ENCODE measurements at regions not wholly inside any gene's neighbourhood (a gene's known extent, or its start where the extent isn't known, plus 50 kb on each side); places are given as distances from the start of the nearest gene placed in this dataset.

DNA sequence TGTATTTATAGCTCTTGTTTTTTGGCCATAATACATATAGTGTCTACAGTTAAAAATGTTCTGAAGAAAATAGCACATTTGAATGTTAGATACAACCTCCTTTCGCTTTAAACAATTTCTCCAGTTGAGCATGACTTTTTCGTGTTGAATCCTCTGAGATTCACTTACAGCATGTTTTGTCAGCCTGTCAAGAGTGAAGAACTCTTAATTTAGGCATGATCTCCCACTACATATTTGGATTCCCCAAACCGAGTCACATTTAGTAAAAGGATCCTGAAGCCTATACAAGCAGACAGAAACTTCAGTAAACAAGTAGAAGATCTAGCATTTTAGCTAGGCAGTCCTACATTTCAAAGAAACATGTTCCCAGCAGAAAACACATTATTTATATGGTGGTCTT lies 796.6 kb downstream of the MCTP2 start:
- no peak for TF ChIP-seq RAD21 (IDR thresholded peaks at IDR 0.05; ENCODE audit: low read length)
- Histone ChIP-seq H3K4me3 (ENCODE audit: low read depth in 2 of 2, low read length in 1 of 2) (no peak overlapping the region), H3K79me2 (ENCODE audit: insufficient read depth) (no peaks in the 10 kb centered on the region), H3K36me3 (replicated peaks in 1 of 2; ENCODE audit: control insufficient read depth in 1 of 2, insufficient read depth in 2 of 2, low read length in 1 of 2) (no peaks in the 10 kb centered on the region), H3K27ac (ENCODE audit: low read depth in 2 of 2, low read length in 1 of 2) (no peak overlapping the region), H3K4me1 (ENCODE audit: control insufficient read depth in 1 of 2, insufficient read depth in 2 of 2, low read depth in 1 of 2, low read length in 1 of 2) (no peaks in the 10 kb centered on the region), H4K20me1 (ENCODE audit: insufficient read depth) (no peaks in the 10 kb centered on the region), H3K9me3 (0 out of 2 replicates have a peak, but pooled peaks cover 10% of the 10 kb centered on the region), H2AFZ (ENCODE audit: low read depth) (no peak overlapping the region), H3F3A (replicated peaks; ENCODE audit: insufficient read depth) (no peaks in the 10 kb centered on the region), H3K9me2 (no peaks in the 10 kb centered on the region), H3K4me2 (no peak overlapping the region), H3K9ac (no peak overlapping the region), H3K27me3 (ENCODE audit: insufficient read depth) (no peaks in the 10 kb centered on the region)
- POLR2A ChIA-PET: no interaction called here
- DNase-seq: no peak
- CTCF ChIA-PET: interaction anchor here (1.4 kb wide), 1 partner anchor 358 kb away, joined by 4 read pairs; no protein-coding TSS in a partner anchor
- WGBS (ENCODE audit: low lambda C conversion rate): 5% methylated on average over 3 of the region's 3 CpGs

- H3K27me3 ChIP-seq (ENCODE audit: insufficient read depth): no peaks in the 10 kb centered on the region
- no peaks in the 10 kb centered on the region for H4K20me1 ChIP-seq (ENCODE audit: insufficient read depth)
- H3K4me1 ChIP-seq (ENCODE audit: control insufficient read depth in 1 of 2, insufficient read depth in 2 of 2, low read depth in 1 of 2, low read length in 1 of 2): no peaks in the 10 kb centered on the region
- no peak overlapping the region for H3K27ac ChIP-seq (ENCODE audit: low read depth in 2 of 2, low read length in 1 of 2)
- 0 out of 2 replicates have a peak, but pooled peaks cover 5% of the 10 kb centered on the region for H3K9me3 ChIP-seq
- no peak overlapping the region for H3K4me2 ChIP-seq
- WGBS (ENCODE audit: low lambda C conversion rate): 10% methylated on average over 2 of the region's 2 CpGs
- no peaks in the 10 kb centered on the region for H3K9me2 ChIP-seq
- no peaks in the 10 kb centered on the region for H3K79me2 ChIP-seq (ENCODE audit: insufficient read depth)
- TF ChIP-seq EP300 (IDR thresholded peaks at IDR 0.05; ENCODE audit: borderline replicate concordance in 1 of 2, low read depth in 1 of 2, low read length in 1 of 2) (no peak), POLR2AphosphoS5 (IDR thresholded peaks at IDR 0.05; ENCODE audit: low read depth, low read length) (no peak), FOXM1 (IDR thresholded peaks at IDR 0.05; ENCODE audit: low read depth) (no peak), JUND (IDR thresholded peaks at IDR 0.05) (no peak), MXI1 (IDR thresholded peaks at IDR 0.05; ENCODE audit: low read depth, low read length) (no peak), EZH2phosphoT487 (IDR thresholded peaks at IDR 0.05; ENCODE audit: borderline replicate concordance, low read depth) (no peak), GATA2 (CRISPR knock-in tag; IDR thresholded peaks at IDR 0.05) (no peak)
- TF ChIP-seq, protein P1, sequence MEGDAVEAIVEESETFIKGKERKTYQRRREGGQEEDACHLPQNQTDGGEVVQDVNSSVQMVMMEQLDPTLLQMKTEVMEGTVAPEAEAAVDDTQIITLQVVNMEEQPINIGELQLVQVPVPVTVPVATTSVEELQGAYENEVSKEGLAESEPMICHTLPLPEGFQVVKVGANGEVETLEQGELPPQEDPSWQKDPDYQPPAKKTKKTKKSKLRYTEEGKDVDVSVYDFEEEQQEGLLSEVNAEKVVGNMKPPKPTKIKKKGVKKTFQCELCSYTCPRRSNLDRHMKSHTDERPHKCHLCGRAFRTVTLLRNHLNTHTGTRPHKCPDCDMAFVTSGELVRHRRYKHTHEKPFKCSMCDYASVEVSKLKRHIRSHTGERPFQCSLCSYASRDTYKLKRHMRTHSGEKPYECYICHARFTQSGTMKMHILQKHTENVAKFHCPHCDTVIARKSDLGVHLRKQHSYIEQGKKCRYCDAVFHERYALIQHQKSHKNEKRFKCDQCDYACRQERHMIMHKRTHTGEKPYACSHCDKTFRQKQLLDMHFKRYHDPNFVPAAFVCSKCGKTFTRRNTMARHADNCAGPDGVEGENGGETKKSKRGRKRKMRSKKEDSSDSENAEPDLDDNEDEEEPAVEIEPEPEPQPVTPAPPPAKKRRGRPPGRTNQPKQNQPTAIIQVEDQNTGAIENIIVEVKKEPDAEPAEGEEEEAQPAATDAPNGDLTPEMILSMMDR (IDR thresholded peaks at IDR 0.05): no peak
- TF ChIP-seq, protein P2, sequence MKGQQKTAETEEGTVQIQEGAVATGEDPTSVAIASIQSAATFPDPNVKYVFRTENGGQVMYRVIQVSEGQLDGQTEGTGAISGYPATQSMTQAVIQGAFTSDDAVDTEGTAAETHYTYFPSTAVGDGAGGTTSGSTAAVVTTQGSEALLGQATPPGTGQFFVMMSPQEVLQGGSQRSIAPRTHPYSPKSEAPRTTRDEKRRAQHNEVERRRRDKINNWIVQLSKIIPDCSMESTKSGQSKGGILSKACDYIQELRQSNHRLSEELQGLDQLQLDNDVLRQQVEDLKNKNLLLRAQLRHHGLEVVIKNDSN (IDR thresholded peaks at IDR 0.05; ENCODE audit: borderline replicate concordance, low read depth): no peak
- TF ChIP-seq, protein P3, sequence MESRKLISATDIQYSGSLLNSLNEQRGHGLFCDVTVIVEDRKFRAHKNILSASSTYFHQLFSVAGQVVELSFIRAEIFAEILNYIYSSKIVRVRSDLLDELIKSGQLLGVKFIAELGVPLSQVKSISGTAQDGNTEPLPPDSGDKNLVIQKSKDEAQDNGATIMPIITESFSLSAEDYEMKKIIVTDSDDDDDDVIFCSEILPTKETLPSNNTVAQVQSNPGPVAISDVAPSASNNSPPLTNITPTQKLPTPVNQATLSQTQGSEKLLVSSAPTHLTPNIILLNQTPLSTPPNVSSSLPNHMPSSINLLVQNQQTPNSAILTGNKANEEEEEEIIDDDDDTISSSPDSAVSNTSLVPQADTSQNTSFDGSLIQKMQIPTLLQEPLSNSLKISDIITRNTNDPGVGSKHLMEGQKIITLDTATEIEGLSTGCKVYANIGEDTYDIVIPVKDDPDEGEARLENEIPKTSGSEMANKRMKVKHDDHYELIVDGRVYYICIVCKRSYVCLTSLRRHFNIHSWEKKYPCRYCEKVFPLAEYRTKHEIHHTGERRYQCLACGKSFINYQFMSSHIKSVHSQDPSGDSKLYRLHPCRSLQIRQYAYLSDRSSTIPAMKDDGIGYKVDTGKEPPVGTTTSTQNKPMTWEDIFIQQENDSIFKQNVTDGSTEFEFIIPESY (IDR thresholded peaks at IDR 0.05; ENCODE audit: borderline replicate concordance, low read depth): no peak
- H2AFZ ChIP-seq (ENCODE audit: low read depth): no peak overlapping the region
- no peak for DNase-seq
- no peak overlapping the region for H3K9ac ChIP-seq
- POLR2A ChIA-PET: no interaction called here
- no peaks in the 10 kb centered on the region for H3F3A ChIP-seq (replicated peaks; ENCODE audit: insufficient read depth)
- no peak overlapping the region for H3K4me3 ChIP-seq (ENCODE audit: low read depth in 2 of 2, low read length in 1 of 2)
- no peaks in the 10 kb centered on the region for H3K36me3 ChIP-seq (replicated peaks in 1 of 2; ENCODE audit: control insufficient read depth in 1 of 2, insufficient read depth in 2 of 2, low read length in 1 of 2)
- CTCF ChIA-PET: no interaction called here
Observed at GRCh38 chr15:95032156-95032555, 800.8 kb downstream of the MCTP2 start.
